B cell (primary cell): ENCODE measurements at regions not wholly inside any gene's neighbourhood (a gene's known extent, or its start where the extent isn't known, plus 50 kb on each side); places are given as distances from the start of the nearest gene placed in this dataset.

Experiments
- EZH2 ChIP-seq: IDR thresholded peaks from 2 replicates; pipeline ENCODE4 v1.6.1; 2012; ENCODE audit warnings: borderline replicate concordance, low read depth, mild to moderate bottlenecking, moderate library complexity, low read length; ENCODE audit not compliant: insufficient read depth, poor library complexity, severe bottlenecking
- TF ChIP-seq, protein P1 (sequence below): fragments of 200-600 bp; IDR thresholded peaks from one replicate; pipeline ENCODE4 v1.8.0; 2022; ENCODE audit warnings: antibody characterized with exemption, mild to moderate bottlenecking

- TF ChIP-seq, protein P1, sequence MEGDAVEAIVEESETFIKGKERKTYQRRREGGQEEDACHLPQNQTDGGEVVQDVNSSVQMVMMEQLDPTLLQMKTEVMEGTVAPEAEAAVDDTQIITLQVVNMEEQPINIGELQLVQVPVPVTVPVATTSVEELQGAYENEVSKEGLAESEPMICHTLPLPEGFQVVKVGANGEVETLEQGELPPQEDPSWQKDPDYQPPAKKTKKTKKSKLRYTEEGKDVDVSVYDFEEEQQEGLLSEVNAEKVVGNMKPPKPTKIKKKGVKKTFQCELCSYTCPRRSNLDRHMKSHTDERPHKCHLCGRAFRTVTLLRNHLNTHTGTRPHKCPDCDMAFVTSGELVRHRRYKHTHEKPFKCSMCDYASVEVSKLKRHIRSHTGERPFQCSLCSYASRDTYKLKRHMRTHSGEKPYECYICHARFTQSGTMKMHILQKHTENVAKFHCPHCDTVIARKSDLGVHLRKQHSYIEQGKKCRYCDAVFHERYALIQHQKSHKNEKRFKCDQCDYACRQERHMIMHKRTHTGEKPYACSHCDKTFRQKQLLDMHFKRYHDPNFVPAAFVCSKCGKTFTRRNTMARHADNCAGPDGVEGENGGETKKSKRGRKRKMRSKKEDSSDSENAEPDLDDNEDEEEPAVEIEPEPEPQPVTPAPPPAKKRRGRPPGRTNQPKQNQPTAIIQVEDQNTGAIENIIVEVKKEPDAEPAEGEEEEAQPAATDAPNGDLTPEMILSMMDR: no peak
- TF ChIP-seq EZH2: no peak
These were observed 67.7 kb upstream of the NEDD4L start for GRCh38 chr18:57976230-57976773.
